Tongue (tissue), 2 donors: ENCODE measurements at regions not wholly inside any gene's neighbourhood (a gene's known extent, or its start where the extent isn't known, plus 50 kb on each side); places are given as distances from the start of the nearest gene placed in this dataset. TPM values are rescaled to one million over a fixed set of nuclear protein-coding genes. Genes with fewer than 3 reads are reported as not detected.

Experiments used
- DNase-seq: peaks from one replicate; pipeline ENCODE4 v3.0.0-alpha.2; 2015
- small RNA-seq: library from RNA; depleted of rRNA; stranded (forward); fragments of <200 nt; gene quantifications from one replicate; pipeline ENCODE3, GENCODE V24; 2014; ENCODE audit warnings: low replicate concordance

DNA sequence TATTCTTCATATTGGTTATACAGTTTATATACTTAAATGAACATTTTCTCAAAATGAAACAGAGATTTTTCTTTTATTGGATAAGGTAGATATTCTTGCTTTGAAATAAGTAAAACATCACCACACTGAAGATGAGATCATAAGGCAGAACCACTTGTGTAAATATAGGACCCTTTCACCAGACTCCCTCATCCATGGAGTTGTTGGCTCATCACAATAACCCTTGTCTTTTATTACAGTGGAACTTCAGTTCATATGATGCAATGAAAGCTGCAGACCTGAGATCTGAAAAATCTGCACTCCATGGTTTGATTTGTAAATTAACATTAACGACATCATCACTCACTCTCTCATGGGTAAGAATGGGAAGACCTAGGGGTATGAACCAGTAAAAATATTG lies 51.9 kb upstream of the DBX2 start:
- DNase-seq, result no peak

- DNase-seq, result no peak
These were observed 55.1 kb upstream of the DBX2 start for GRCh38 chr12:45105996-45106395.

DNA sequence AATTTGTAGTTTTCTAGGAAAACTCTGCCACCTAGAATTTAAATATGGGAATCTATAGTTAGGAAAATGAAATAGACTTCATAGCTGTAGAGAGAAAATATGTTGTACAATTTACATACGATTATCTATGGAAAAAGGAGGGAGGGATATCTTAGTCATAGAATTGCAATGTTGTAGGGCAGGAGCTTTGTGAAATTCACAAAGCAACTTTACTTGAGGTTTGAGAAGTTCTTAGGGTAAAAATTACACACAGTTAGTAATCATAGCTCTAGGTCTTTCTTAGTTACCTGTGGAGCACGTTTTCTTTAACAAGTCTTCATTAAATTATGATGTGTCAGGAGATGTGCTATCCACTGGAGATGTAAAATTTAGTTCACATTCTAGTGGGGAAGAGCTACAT lies 61.4 kb upstream of the DBX2 start:
- no peak for DNase-seq

DNA sequence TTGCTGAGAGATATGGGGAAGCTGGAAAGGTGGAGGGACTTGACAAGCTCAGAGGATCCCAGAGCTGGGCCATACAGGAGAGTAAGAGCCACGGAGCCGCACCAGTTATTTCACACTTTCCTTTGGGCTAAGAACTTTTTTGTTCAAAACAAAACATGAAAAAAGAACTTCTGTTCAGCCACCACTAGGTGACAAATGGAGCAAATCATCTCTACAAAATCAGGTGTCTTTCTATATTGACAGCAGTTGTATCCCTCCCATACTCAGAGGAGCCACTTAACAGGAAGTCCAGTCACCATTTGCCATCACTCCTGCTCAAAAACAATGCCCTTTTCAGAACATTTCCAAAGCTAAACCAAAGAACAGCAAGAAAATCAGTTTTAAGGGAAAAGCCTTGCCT lies 70.3 kb upstream of the DBX2 start:
- no peak for DNase-seq

DNA sequence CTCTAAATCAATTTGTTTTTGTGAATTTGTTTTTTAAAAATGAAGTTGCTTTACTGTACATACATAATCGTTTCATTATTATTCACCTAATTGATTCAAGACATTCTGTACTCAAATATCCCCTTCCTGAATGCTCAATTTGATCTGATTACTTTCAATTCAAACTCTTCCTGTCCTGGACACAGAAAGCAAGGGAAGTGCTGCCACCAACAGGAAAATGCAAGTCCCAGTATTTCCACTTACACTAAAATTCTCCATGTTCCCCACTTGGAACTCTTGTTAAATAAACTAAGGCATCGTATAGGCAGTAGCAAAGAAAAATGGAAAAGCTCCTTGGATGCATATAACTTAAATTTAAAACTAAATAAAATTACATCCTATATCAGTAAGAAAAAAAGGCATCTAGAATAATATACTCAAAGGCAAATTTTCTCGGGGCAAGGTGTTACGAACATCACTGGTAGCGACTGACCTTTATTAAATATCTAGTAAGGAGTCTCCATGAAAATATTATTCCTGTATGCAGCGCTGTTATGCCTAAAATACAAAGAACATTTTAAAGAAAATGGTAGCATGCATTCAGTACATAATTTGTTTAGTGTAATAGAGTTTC lies 72.0 kb upstream of the DBX2 start:
- DNase-seq, result peak; percentile 57

DNA sequence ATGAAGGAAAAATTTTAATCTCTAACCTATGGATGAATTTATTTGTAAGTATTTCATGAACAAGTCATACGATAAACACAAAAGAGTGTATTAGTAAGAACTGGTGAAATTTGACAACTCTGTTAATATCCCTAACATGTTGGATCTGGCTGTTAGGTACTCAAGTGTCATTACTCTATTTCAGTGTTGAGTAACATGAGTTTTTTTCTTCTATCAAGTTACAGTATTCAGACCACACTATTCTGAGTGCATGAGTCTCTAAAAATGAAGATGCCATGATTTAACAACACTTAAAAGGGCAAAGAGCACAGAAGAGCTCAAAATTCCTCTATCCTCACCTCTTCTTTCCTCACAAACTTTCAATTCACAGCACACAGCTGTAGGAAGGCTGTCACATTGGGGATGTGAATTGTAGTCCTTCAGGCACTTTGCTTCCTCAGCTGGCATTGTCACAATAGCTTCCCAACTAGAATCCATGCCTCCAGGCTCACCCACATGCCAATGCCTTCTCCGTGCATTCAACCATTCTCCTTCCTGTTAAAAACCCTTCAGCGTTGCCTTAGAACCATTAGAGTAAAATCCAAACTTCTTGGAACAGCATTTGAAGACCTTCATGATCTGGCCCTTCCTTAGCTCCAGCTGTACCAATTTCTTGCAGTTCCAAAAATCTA lies 73.7 kb upstream of the DBX2 start:
- no peak for DNase-seq

DNA sequence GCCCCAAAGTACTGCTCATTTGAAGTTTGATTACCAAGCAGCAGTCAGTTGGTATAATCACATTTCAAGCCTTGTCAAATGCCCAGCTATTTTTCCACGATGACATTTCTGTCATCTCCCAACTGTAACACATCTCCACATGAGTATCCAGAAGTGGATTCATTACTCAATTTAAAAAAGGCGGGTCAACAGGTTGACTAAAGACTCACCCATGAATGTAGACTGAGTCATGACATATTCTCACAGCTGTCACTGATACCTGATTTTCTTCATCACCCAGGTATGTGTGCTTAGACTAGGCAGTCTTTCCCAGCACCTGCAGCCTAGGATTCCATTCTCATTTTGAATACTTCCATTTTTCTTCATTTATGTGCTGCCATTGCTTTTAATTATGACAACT lies 75.1 kb upstream of the DBX2 start:
- DNase-seq, result no peak

DNA sequence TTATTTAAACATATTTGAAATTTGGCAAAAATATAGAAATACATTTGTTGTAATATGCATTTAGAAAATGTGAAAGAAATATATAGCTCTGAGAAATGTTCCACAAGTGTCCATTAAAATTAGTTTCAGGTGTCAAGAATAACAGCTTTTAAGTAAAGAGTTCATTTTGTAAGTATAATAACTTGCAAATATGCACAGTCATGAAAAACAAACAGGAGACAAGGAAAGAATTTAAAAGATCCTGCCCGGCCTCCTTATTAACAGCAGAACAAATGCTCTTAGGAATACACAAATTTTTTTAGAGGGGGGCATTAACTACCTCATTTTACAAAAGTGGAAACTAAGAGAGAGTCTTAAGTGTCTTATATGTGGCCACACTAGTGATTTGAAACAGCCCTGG lies 77.7 kb upstream of the DBX2 start:
- no peak for DNase-seq

GRCh38 chr12:45130881-45131281 lies 80.0 kb upstream of the DBX2 start:
- peak; percentile 86 for DNase-seq

GRCh38 chr12:45131506-45131905 lies 80.6 kb upstream of the DBX2 start:
- no peak for DNase-seq

DNA sequence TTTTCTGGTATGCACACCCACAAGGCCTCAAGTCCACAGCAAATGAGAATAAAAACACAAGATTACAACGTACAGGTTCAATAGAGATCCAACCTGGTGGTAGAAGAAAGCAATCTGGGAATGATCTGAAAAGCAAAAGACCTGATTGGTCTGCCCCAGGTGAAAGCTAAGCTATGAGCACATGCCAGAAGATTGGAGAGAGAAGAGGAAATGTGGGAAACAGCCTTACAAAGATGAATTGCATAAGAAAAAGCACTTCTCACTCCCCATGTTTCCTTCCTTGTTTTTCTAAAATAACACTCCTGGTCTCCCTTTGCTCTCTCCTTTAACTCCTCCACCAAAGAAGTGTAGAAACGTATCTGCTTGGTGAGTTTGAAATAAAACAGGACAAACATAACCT lies 77.3 kb upstream of the ANO6 start:
- no peak for DNase-seq

DNA sequence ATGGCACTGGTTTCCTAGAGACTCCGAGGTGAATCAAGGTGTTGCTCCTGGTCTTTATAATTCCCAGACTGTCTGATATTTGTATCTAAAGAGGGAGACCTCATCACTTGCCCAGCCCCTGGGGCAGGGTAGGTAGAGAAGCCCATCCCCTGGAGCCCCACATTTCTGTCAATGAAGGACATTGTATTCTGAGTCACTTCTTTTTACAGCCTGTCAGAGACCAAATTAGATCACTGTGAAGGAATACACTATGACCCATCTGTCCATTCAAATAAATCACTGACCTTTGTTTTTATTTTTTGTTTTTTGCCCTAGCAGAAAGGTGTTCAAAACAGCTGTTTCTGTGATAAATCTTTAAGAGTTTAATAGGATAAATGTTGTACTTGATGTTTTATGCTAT lies 67.9 kb upstream of the ANO6 start:
- no peak for DNase-seq

GRCh38 chr12:45148619-45149018 lies 67.3 kb upstream of the ANO6 start:
- DNase-seq, result no peak

DNA sequence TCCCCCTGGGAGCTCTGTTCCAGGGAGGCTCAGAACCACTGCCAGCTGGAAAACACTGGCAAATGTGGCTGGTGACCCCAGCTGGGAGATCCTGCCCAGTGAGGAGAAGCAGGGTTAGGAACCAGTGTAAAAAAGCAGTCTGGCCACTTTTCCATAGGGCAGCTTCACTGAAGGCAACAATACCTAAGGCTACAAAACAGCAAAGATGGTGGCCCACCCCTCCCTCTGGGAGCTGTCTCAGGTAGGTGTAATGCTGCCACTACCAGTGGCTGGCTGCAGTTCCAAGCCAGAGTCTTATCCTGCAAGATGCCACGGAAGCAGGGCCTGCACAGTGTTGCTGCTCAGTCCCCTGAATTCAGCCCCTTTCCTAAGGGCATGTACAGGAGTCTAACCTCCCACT lies 50.6 kb upstream of the ANO6 start:
- DNase-seq, result no peak

DNA sequence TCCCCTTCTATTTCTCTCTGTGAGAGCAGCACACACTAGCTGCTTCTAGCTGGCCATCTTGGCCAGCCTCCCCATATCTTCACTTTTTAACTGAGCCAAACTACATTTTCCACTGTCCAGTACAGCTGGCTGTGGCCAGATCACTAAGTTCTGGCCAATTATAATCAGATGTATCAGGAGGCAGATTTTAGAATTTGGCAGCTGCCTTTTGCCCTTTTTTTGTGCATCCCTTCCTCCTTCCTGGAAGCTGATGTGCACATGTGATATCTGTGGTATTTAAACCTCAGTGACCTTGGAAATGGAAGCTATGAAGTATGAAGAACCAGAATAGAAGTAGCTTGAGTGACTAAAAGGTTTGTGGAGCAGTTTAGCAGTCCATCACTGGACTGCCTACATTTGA lies 49.8 kb upstream of the ANO6 start:
- DNase-seq, result no peak

Small RNA genes in the stretch of these regions (small RNA-seq; reads per million reads assigned to genes)
- not detected for gene RNA5SP361
